ENCODE measurements at regions not wholly inside any gene's neighbourhood (a gene's known extent, or its start where the extent isn't known, plus 50 kb on each side); places are given as distances from the start of the nearest gene placed in this dataset.

DNA sequence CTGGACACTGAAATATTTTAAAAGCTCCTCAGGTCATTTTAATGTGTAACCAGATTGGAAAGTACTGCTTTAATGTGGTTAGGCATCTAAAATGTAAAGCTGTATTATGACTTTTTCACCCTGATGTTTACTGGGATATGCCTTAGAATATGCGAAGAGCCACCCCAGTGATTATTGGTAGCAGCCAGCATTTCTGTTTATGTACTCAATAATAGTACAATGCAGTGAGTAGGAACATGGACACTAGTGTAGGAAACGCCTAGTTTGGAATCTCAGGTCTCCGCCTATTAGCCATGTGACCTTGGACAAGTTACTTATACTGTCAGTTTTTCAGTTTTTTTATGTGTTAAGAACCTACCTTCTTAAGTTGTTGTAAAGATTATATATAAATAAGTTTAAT lies 446.0 kb upstream of the PITX2 start:
- TF ChIP-seq POLR2A (IDR thresholded peaks at IDR 0.05; ENCODE audit: low read length) (no peak), GATA1 (IDR thresholded peaks at IDR 0.05; ENCODE audit: low read depth, low read length) (no peak)
